Skeletal muscle satellite cell (primary cell): ENCODE measurements at regions not wholly inside any gene's neighbourhood (a gene's known extent, or its start where the extent isn't known, plus 50 kb on each side); places are given as distances from the start of the nearest gene placed in this dataset.
A peak's percentile ranks its signal among the peaks of the same experiment; 100 is the strongest.

ENCODE experiments used
- H3K27me3 ChIP-seq: 2 replicates; pipeline ENCODE4 v1.7.0; 2013; ENCODE audit warnings: low read length; ENCODE audit not compliant: control insufficient read depth, insufficient read depth
- H3K36me3 ChIP-seq: 2 replicates; pipeline ENCODE4 v1.7.0; 2013; ENCODE audit warnings: mild to moderate bottlenecking, control low read depth, low read length; ENCODE audit not compliant: insufficient read depth
- H3K4me1 ChIP-seq: 2 replicates; pipeline ENCODE4 v1.7.0; 2013; ENCODE audit warnings: low read length; ENCODE audit not compliant: control insufficient read depth, insufficient read depth
- H3K4me2 ChIP-seq: 2 replicates; pipeline ENCODE4 v1.7.0; 2013; ENCODE audit warnings: mild to moderate bottlenecking, low read length
- H3K4me3 ChIP-seq: 2 replicates; pipeline ENCODE4 v1.7.0; 2013; ENCODE audit warnings: low read length
- H3K9ac ChIP-seq: 2 replicates; pipeline ENCODE4 v1.7.0; 2013; ENCODE audit warnings: mild to moderate bottlenecking, low read depth, low read length, moderate library complexity
- H3K9me3 ChIP-seq: replicated peaks from 2 replicates; pipeline ENCODE4 v1.7.0; 2013; ENCODE audit warnings: mild to moderate bottlenecking, control low read depth, low read length

GRCh38 chr6:1518855-1519254, 90.9 kb upstream of the FOXC1 start:
- H3K27me3 ChIP-seq = peaks cover 38% of the 10 kb centered on the region
- H3K4me1 ChIP-seq = peaks cover 1% of the 10 kb centered on the region
- no peaks in the 10 kb centered on the region for H3K36me3 ChIP-seq
- H3K4me3 ChIP-seq = no peak overlapping the region
- H3K9me3 ChIP-seq = no peaks in the 10 kb centered on the region
- H3K4me2 ChIP-seq = no peak overlapping the region
- H3K9ac ChIP-seq = no peak overlapping the region

- Histone ChIP-seq H3K4me3 (no peak overlapping the region), H3K27me3 (peaks cover 41% of the 10 kb centered on the region), H3K9me3 (no peaks in the 10 kb centered on the region), H3K4me2 (no peak overlapping the region), H3K9ac (no peak overlapping the region), H3K4me1 (peaks cover 5% of the 10 kb centered on the region), H3K36me3 (no peaks in the 10 kb centered on the region)
Observed at GRCh38 chr6:1519597-1519996, 90.1 kb upstream of the FOXC1 start.

- Histone ChIP-seq H3K36me3 (no peaks in the 10 kb centered on the region), H3K9me3 (no peaks in the 10 kb centered on the region), H3K4me1 (peaks cover 18% of the 10 kb centered on the region), H3K9ac (no peak overlapping the region), H3K4me3 (no peak overlapping the region), H3K4me2 (no peak overlapping the region), H3K27me3 (peaks cover 32% of the 10 kb centered on the region)
Observed at GRCh38 chr6:1522779-1523178, 86.9 kb upstream of the FOXC1 start.

- H3K4me2 ChIP-seq = peak overlapping the region; percentile 66
- no peaks in the 10 kb centered on the region for H3K36me3 ChIP-seq
- H3K4me3 ChIP-seq = peak overlapping the region; percentile 53
- H3K9me3 ChIP-seq = no peaks in the 10 kb centered on the region
- H3K4me1 ChIP-seq = peaks cover 18% of the 10 kb centered on the region
- H3K27me3 ChIP-seq = peaks cover 27% of the 10 kb centered on the region
- no peak overlapping the region for H3K9ac ChIP-seq
Observed at GRCh38 chr6:1524040-1524480, 85.7 kb upstream of the FOXC1 start.

- H3K9me3 ChIP-seq = no peaks in the 10 kb centered on the region
- no peak overlapping the region for H3K4me3 ChIP-seq
- peaks cover 19% of the 10 kb centered on the region for H3K27me3 ChIP-seq
- H3K9ac ChIP-seq = no peak overlapping the region
- H3K4me1 ChIP-seq = peaks cover 18% of the 10 kb centered on the region
- H3K36me3 ChIP-seq = no peaks in the 10 kb centered on the region
- H3K4me2 ChIP-seq = no peak overlapping the region
Observed at GRCh38 chr6:1525364-1526038, 84.2 kb upstream of the FOXC1 start.

- Histone ChIP-seq H3K9ac (no peak overlapping the region), H3K9me3 (no peaks in the 10 kb centered on the region), H3K36me3 (no peaks in the 10 kb centered on the region), H3K4me2 (no peak overlapping the region), H3K27me3 (peaks cover 17% of the 10 kb centered on the region), H3K4me3 (no peak overlapping the region), H3K4me1 (peaks cover 18% of the 10 kb centered on the region)
Observed at GRCh38 chr6:1526398-1527072, 83.2 kb upstream of the FOXC1 start.

- Histone ChIP-seq H3K9me3 (no peaks in the 10 kb centered on the region), H3K4me2 (no peak overlapping the region), H3K36me3 (no peaks in the 10 kb centered on the region), H3K27me3 (peaks cover 12% of the 10 kb centered on the region), H3K9ac (no peak overlapping the region), H3K4me1 (peaks cover 18% of the 10 kb centered on the region), H3K4me3 (no peak overlapping the region)
Observed at GRCh38 chr6:1527073-1527457, 82.7 kb upstream of the FOXC1 start.

- Histone ChIP-seq H3K9me3 (no peaks in the 10 kb centered on the region), H3K4me1 (peaks cover 5% of the 10 kb centered on the region), H3K27me3 (no peaks in the 10 kb centered on the region), H3K36me3 (no peaks in the 10 kb centered on the region), H3K4me2 (no peak overlapping the region), H3K9ac (no peak overlapping the region), H3K4me3 (no peak overlapping the region)
Observed at GRCh38 chr6:1535295-1535694, 74.4 kb upstream of the FOXC1 start.

GRCh38 chr6:1536526-1537429, 72.9 kb upstream of the FOXC1 start:
- Histone ChIP-seq H3K4me1 (peaks cover 5% of the 10 kb centered on the region), H3K36me3 (no peaks in the 10 kb centered on the region), H3K4me3 (no peak overlapping the region), H3K9me3 (no peaks in the 10 kb centered on the region), H3K4me2 (no peak overlapping the region), H3K9ac (no peak overlapping the region), H3K27me3 (no peaks in the 10 kb centered on the region)

GRCh38 chr6:1538369-1538768, 71.3 kb upstream of the FOXC1 start:
- Histone ChIP-seq H3K27me3 (no peaks in the 10 kb centered on the region), H3K4me1 (peaks cover 5% of the 10 kb centered on the region), H3K9me3 (no peaks in the 10 kb centered on the region)

GRCh38 chr6:1538810-1539478, 70.8 kb upstream of the FOXC1 start:
- Histone ChIP-seq H3K4me2 (no peak overlapping the region), H3K36me3 (no peaks in the 10 kb centered on the region), H3K9ac (no peak overlapping the region), H3K9me3 (no peaks in the 10 kb centered on the region), H3K27me3 (no peaks in the 10 kb centered on the region), H3K4me1 (peaks cover 5% of the 10 kb centered on the region), H3K4me3 (no peak overlapping the region)

More at GRCh38 chr6:1538369-1538768, 71.3 kb upstream of the FOXC1 start:
- no peak overlapping the region for H3K9ac ChIP-seq
- H3K36me3 ChIP-seq = no peaks in the 10 kb centered on the region
- H3K4me3 ChIP-seq = no peak overlapping the region
- no peak overlapping the region for H3K4me2 ChIP-seq
